Activated T-cell treated with anti-CD3 and anti-CD28 coated beads, Interleukin-2, amount 50 U/mL, for 72 hours (primary cell): ENCODE measurements at regions not wholly inside any gene's neighbourhood (a gene's known extent, or its start where the extent isn't known, plus 50 kb on each side); places are given as distances from the start of the nearest gene placed in this dataset.
"Not testable (repeated sequence)": the region's sequence is repeated elsewhere in the genome, so short reads cannot be mapped to it uniquely, and the experiment has no call there.

ENCODE experiments used
- ATAC-seq, 2 donors: fragments of 150-1000 bp; cut with Tn5 transposase; replicated peaks in 1 of 2; 2 replicates each; pipeline ENCODE4 v1.10.0; 2021; ENCODE audit warnings: moderate library complexity in 2 of 2, mild to moderate bottlenecking in 1 of 2
- DNase-seq, 2 donors: peaks; one replicate each; pipeline ENCODE4 v3.0.0; 2021 to 2022; ENCODE audit warnings: mixed read lengths in 1 of 2
- H3K27ac Mint-ChIP-seq: one replicate; pipeline ENCODE4 v1.8.0; 2022; ENCODE audit warnings: mild to moderate bottlenecking, moderate library complexity, mixed read lengths
- H3K27me3 Mint-ChIP-seq: one replicate; pipeline ENCODE4 v1.8.0; 2022; ENCODE audit warnings: low read depth, mixed read lengths
- H3K36me3 Mint-ChIP-seq, 2 donors: one replicate each; pipeline ENCODE4 v1.8.0; 2022; ENCODE audit warnings: mixed read lengths in 2 of 2, mild to moderate bottlenecking in 1 of 2; ENCODE audit not compliant: insufficient read depth in 2 of 2
- H3K4me1 Mint-ChIP-seq: one replicate; pipeline ENCODE4 v1.8.0; 2022; ENCODE audit warnings: low read depth, mixed read lengths
- H3K4me3 Mint-ChIP-seq, 2 donors: one replicate each; pipeline ENCODE4 v1.8.0; 2022; ENCODE audit warnings: mild to moderate bottlenecking in 2 of 2, mixed read lengths in 2 of 2, moderate library complexity in 2 of 2
- H3K9me3 Mint-ChIP-seq, 2 donors: one replicate each; pipeline ENCODE4 v1.8.0; 2022; ENCODE audit warnings: mixed read lengths in 2 of 2

GRCh38 chr6:167416676-167417430, 92.0 kb downstream of the TTLL2 start:
- ATAC-seq (no peak), DNase-seq (no peak)
- no peaks in the 10 kb centered on the region for H3K4me1 Mint-ChIP-seq
- H3K27ac Mint-ChIP-seq: no peak overlapping the region
- H3K36me3 Mint-ChIP-seq: no peaks in the 10 kb centered on the region
- H3K9me3 Mint-ChIP-seq: no peaks in the 10 kb centered on the region
- peaks cover 15% of the 10 kb centered on the region for H3K27me3 Mint-ChIP-seq
- H3K4me3 Mint-ChIP-seq: no peak overlapping the region

- H3K9me3 Mint-ChIP-seq: no peaks in the 10 kb centered on the region
- no peak overlapping the region for H3K4me3 Mint-ChIP-seq
- ATAC-seq (no peak), DNase-seq (no peak)
- no peaks in the 10 kb centered on the region for H3K4me1 Mint-ChIP-seq
- no peaks in the 10 kb centered on the region for H3K36me3 Mint-ChIP-seq
- peaks cover 15% of the 10 kb centered on the region for H3K27me3 Mint-ChIP-seq
- H3K27ac Mint-ChIP-seq: no peak overlapping the region
Observed at GRCh38 chr6:167420177-167420576, 95.3 kb downstream of the TTLL2 start.

- Mint-ChIP-seq H3K4me1 (no peaks in the 10 kb centered on the region), H3K9me3 (no peaks in the 10 kb centered on the region), H3K36me3 (no peaks in the 10 kb centered on the region), H3K27me3 (peaks cover 15% of the 10 kb centered on the region), H3K27ac (no peak overlapping the region), H3K4me3 (no peak overlapping the region)
- ATAC-seq: no peak
- no peak for DNase-seq
Observed at GRCh38 chr6:167420858-167421766, 96.2 kb downstream of the TTLL2 start.

GRCh38 chr6:167421944-167422343, 97.1 kb downstream of the TTLL2 start:
- not testable (repeated sequence) for DNase-seq, ATAC-seq, H3K27ac Mint-ChIP-seq, H3K4me1 Mint-ChIP-seq, H3K4me3 Mint-ChIP-seq, H3K36me3 Mint-ChIP-seq, H3K9me3 Mint-ChIP-seq
- H3K27me3 Mint-ChIP-seq: peaks cover 13% of the 10 kb centered on the region

GRCh38 chr6:167422934-167423333, 98.0 kb downstream of the TTLL2 start:
- Mint-ChIP-seq H3K4me1 (no peaks in the 10 kb centered on the region), H3K9me3 (no peaks in the 10 kb centered on the region), H3K4me3 (no peak overlapping the region), H3K27ac (no peak overlapping the region), H3K27me3 (peaks cover 13% of the 10 kb centered on the region), H3K36me3 (no peaks in the 10 kb centered on the region)
- no peak for ATAC-seq
- DNase-seq: no peak

GRCh38 chr6:167424060-167424673, 99.3 kb downstream of the TTLL2 start:
- Mint-ChIP-seq H3K27ac (no peak overlapping the region), H3K36me3 (no peaks in the 10 kb centered on the region), H3K27me3 (peaks cover 25% of the 10 kb centered on the region), H3K4me3 (no peak overlapping the region), H3K4me1 (no peaks in the 10 kb centered on the region), H3K9me3 (no peaks in the 10 kb centered on the region)
- DNase-seq (no peak), ATAC-seq (no peak)

GRCh38 chr6:167424700-167425099, 99.8 kb downstream of the TTLL2 start:
- DNase-seq (no peak), ATAC-seq (no peak)
- Mint-ChIP-seq H3K27ac (no peak overlapping the region), H3K27me3 (peaks cover 28% of the 10 kb centered on the region), H3K4me1 (no peaks in the 10 kb centered on the region), H3K4me3 (no peak overlapping the region), H3K9me3 (no peaks in the 10 kb centered on the region), H3K36me3 (no peaks in the 10 kb centered on the region)

- Mint-ChIP-seq H3K9me3 (no peaks in the 10 kb centered on the region), H3K36me3 (no peaks in the 10 kb centered on the region), H3K4me1 (no peaks in the 10 kb centered on the region), H3K27me3 (peaks cover 28% of the 10 kb centered on the region), H3K4me3 (no peak overlapping the region), H3K27ac (no peak overlapping the region)
- DNase-seq (no peak), ATAC-seq (no peak)
Observed at GRCh38 chr6:167426084-167426483, 101.2 kb downstream of the TTLL2 start.

- ATAC-seq: no peak
- H3K36me3 Mint-ChIP-seq: no peaks in the 10 kb centered on the region
- no peaks in the 10 kb centered on the region for H3K4me1 Mint-ChIP-seq
- no peak overlapping the region for H3K27ac Mint-ChIP-seq
- no peaks in the 10 kb centered on the region for H3K9me3 Mint-ChIP-seq
- H3K4me3 Mint-ChIP-seq: no peak overlapping the region
- peaks cover 28% of the 10 kb centered on the region for H3K27me3 Mint-ChIP-seq
- no peak for DNase-seq
Observed at GRCh38 chr6:167426651-167427050, 101.8 kb downstream of the TTLL2 start.

- Mint-ChIP-seq H3K4me3 (no peak overlapping the region), H3K9me3 (no peaks in the 10 kb centered on the region)
- no peak for ATAC-seq
Observed at GRCh38 chr6:167428664-167429333, 103.9 kb downstream of the TTLL2 start.

GRCh38 chr6:167429353-167429752, 104.5 kb downstream of the TTLL2 start:
- H3K27me3 Mint-ChIP-seq: peaks cover 28% of the 10 kb centered on the region
- no peaks in the 10 kb centered on the region for H3K9me3 Mint-ChIP-seq

More at GRCh38 chr6:167428664-167429333, 103.9 kb downstream of the TTLL2 start:
- DNase-seq: no peak
- H3K36me3 Mint-ChIP-seq: no peaks in the 10 kb centered on the region
- no peaks in the 10 kb centered on the region for H3K4me1 Mint-ChIP-seq
- H3K27ac Mint-ChIP-seq: no peak overlapping the region
- H3K27me3 Mint-ChIP-seq: peaks cover 28% of the 10 kb centered on the region

GRCh38 chr6:167435209-167435728, 110.4 kb downstream of the TTLL2 start:
- no peak overlapping the region for H3K27ac Mint-ChIP-seq
- H3K36me3 Mint-ChIP-seq: no peaks in the 10 kb centered on the region
- no peaks in the 10 kb centered on the region for H3K9me3 Mint-ChIP-seq
- DNase-seq (no peak), ATAC-seq (no peak)
- no peak overlapping the region for H3K4me3 Mint-ChIP-seq
- H3K4me1 Mint-ChIP-seq: no peaks in the 10 kb centered on the region
- H3K27me3 Mint-ChIP-seq: no peaks in the 10 kb centered on the region

More at GRCh38 chr6:167429353-167429752, 104.5 kb downstream of the TTLL2 start:
- DNase-seq (no peak), ATAC-seq (no peak)
- no peaks in the 10 kb centered on the region for H3K4me1 Mint-ChIP-seq
- H3K4me3 Mint-ChIP-seq: no peak overlapping the region
- H3K27ac Mint-ChIP-seq: no peak overlapping the region
- no peaks in the 10 kb centered on the region for H3K36me3 Mint-ChIP-seq
